Upper lobe of left lung (tissue), 4 donors: ENCODE measurements at regions not wholly inside any gene's neighbourhood (a gene's known extent, or its start where the extent isn't known, plus 50 kb on each side); places are given as distances from the start of the nearest gene placed in this dataset.

Source experiments
- POLR2A ChIP-seq, 4 donors: fragments of 450-650 bp; IDR thresholded peaks; one replicate each; pipeline ENCODE4 v1.5.1; 2016 to 2017; ENCODE audit warnings: antibody characterized with exemption in 4 of 4, mild to moderate bottlenecking in 2 of 4
- POLR2AphosphoS5 ChIP-seq, 2 donors: sonication (generic); formaldehyde crosslinking; IDR thresholded peaks; one replicate each; pipeline ENCODE4 v1.5.1; 2017; ENCODE audit warnings: antibody characterized with exemption in 2 of 2
- TF ChIP-seq, protein P1 (sequence below), 6 experiments: fragments of 450-650 bp in 4 of 6; fragments of 200-600 bp in 2 of 6; sonication (generic) in 2 of 6; IDR thresholded peaks; one replicate each; pipeline ENCODE4 v1.5.1; 2016 to 2019; ENCODE audit warnings: antibody characterized with exemption in 6 of 6

DNA sequence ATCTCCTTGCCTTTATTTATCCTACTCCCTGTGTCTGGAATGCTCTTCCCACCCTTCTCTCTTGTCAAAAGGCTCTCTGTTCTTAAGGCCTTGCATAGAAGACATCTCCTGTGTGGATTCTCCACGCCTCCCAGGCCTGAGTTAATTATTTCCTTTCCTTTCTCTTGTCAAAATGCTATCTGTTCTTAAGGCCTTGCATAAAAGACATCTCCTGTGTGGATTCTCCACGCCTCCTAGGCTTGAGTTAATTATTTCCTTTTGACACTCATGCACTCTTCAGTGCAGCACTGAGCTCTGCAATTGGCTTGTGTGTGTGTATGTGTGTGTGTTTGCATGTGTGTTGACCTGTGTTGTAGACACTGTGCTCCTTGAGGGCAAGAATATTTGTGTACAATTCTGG is 52.1 kb upstream of the DCD start:
- TF ChIP-seq, protein P1, sequence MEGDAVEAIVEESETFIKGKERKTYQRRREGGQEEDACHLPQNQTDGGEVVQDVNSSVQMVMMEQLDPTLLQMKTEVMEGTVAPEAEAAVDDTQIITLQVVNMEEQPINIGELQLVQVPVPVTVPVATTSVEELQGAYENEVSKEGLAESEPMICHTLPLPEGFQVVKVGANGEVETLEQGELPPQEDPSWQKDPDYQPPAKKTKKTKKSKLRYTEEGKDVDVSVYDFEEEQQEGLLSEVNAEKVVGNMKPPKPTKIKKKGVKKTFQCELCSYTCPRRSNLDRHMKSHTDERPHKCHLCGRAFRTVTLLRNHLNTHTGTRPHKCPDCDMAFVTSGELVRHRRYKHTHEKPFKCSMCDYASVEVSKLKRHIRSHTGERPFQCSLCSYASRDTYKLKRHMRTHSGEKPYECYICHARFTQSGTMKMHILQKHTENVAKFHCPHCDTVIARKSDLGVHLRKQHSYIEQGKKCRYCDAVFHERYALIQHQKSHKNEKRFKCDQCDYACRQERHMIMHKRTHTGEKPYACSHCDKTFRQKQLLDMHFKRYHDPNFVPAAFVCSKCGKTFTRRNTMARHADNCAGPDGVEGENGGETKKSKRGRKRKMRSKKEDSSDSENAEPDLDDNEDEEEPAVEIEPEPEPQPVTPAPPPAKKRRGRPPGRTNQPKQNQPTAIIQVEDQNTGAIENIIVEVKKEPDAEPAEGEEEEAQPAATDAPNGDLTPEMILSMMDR (IDR thresholded peaks at IDR 0.05), result no peak
- TF ChIP-seq POLR2AphosphoS5 (IDR thresholded peaks at IDR 0.05) (no peak), POLR2A (IDR thresholded peaks at IDR 0.05) (no peak)
